ENCODE measurements at regions not wholly inside any gene's neighbourhood (a gene's known extent, or its start where the extent isn't known, plus 50 kb on each side); places are given as distances from the start of the nearest gene placed in this dataset.
A peak's percentile ranks its signal among the peaks of the same experiment; 100 is the strongest.

DNA sequence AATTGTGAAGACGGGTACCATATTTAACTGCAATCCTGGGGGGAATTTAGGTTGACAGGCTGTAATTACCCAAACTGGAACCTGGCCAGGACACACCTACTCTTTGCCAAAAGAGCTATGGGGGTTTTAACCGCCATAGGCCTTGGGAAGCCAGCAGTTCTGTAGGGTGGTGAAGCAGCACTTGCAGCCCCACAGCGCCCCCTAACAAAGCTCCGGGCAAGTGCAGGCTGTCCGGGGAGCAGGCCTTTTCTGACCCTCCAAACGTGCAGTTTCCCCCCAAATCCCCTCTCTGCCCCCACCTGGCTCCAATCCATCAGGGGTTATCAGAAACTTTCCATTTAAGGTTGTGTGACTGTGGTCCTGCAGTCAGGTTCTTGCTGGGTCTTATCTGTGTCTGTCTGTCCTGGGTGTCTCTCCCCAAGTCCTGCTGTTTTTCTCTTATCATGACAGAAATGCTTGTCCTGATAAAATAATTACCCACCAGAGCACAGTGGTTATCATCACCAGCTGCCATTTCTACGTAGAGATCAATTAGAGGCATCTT is 350.9 kb downstream of the MID1IP1 start:
- H3K9ac ChIP-seq (ENCODE audit: extremely low read depth, low read length, poor library complexity, severe bottlenecking): no peak overlapping the region

DNA sequence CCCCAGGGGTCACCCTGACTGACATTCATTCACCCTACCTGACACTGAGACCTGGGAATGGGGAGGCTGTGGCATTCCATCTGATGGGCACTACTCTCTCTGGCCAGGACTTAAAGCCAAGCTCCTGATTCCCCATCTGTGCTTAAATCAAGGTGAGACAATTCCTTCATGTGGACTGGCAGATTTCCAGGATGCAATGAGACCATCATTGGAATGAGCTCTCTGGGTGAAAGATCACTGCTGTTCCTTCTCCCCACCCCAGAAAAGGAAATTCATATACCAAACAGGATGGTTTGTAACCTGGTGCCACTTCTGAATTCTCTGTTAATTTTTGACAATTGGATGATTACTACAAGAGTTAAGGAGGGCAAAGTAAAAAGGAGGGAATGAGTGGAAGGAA is 354.8 kb downstream of the MID1IP1 start:
- Mint-ChIP-seq H3K36me3 (ENCODE audit: low read depth) (no peaks in the 10 kb centered on the region), H3K27ac (no peak overlapping the region), H3K4me1 (peaks cover 17% of the 10 kb centered on the region), H3K4me3 (no peak overlapping the region), H3K9me3 (peaks cover 47% of the 10 kb centered on the region), H3K27me3 (ENCODE audit: insufficient read depth) (no peaks in the 10 kb centered on the region)
- no peaks in the 10 kb centered on the region for H3K27me3 ChIP-seq (ENCODE audit: control insufficient read depth, insufficient read depth, low read length, poor library complexity, severe bottlenecking)
- no peak overlapping the region for H3K4me3 ChIP-seq (ENCODE audit: low read length)
- H3K27ac ChIP-seq (ENCODE audit: low read depth, low read length): no peak overlapping the region
- no peak for DNase-seq
- TF ChIP-seq, protein P1, sequence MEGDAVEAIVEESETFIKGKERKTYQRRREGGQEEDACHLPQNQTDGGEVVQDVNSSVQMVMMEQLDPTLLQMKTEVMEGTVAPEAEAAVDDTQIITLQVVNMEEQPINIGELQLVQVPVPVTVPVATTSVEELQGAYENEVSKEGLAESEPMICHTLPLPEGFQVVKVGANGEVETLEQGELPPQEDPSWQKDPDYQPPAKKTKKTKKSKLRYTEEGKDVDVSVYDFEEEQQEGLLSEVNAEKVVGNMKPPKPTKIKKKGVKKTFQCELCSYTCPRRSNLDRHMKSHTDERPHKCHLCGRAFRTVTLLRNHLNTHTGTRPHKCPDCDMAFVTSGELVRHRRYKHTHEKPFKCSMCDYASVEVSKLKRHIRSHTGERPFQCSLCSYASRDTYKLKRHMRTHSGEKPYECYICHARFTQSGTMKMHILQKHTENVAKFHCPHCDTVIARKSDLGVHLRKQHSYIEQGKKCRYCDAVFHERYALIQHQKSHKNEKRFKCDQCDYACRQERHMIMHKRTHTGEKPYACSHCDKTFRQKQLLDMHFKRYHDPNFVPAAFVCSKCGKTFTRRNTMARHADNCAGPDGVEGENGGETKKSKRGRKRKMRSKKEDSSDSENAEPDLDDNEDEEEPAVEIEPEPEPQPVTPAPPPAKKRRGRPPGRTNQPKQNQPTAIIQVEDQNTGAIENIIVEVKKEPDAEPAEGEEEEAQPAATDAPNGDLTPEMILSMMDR (conservative IDR thresholded peaks at IDR 0.05): no peak
- no peaks in the 10 kb centered on the region for H3K9me3 ChIP-seq (ENCODE audit: control insufficient read depth, low read length)
- H3K4me1 ChIP-seq (ENCODE audit: control insufficient read depth, insufficient read depth, low read length): no peaks in the 10 kb centered on the region
- no peaks in the 10 kb centered on the region for H3K36me3 ChIP-seq (ENCODE audit: control insufficient read depth, insufficient read depth, low read length)
- H3K9ac ChIP-seq (ENCODE audit: extremely low read depth, low read length, poor library complexity, severe bottlenecking): no peak overlapping the region

More for the DNA sequence above, 350.9 kb downstream of the MID1IP1 start:
- Histone ChIP-seq H3K9me3 (ENCODE audit: control insufficient read depth, low read length) (no peaks in the 10 kb centered on the region), H3K4me3 (ENCODE audit: low read length) (no peak overlapping the region), H3K4me1 (ENCODE audit: control insufficient read depth, insufficient read depth, low read length) (no peaks in the 10 kb centered on the region), H3K27ac (ENCODE audit: low read depth, low read length) (no peak overlapping the region), H3K27me3 (ENCODE audit: control insufficient read depth, insufficient read depth, low read length, poor library complexity, severe bottlenecking) (no peaks in the 10 kb centered on the region), H3K36me3 (ENCODE audit: control insufficient read depth, insufficient read depth, low read length) (no peaks in the 10 kb centered on the region)
- H3K9me3 Mint-ChIP-seq: peaks cover 36% of the 10 kb centered on the region
- TF ChIP-seq, protein P1 (conservative IDR thresholded peaks at IDR 0.05): peak; percentile 79
- peaks cover 23% of the 10 kb centered on the region for H3K4me1 Mint-ChIP-seq
- H3K36me3 Mint-ChIP-seq (ENCODE audit: low read depth): no peaks in the 10 kb centered on the region
- H3K27me3 Mint-ChIP-seq (ENCODE audit: insufficient read depth): no peaks in the 10 kb centered on the region
- WGBS, 2 experiments (ENCODE audit: insufficient coverage in 1 of 2, insufficient read length in 1 of 2): 0 to 17% methylated on average over 1 to 3 of the region's 7 CpGs
- peak overlapping the region; percentile 33 for H3K27ac Mint-ChIP-seq
- no peak overlapping the region for H3K4me3 Mint-ChIP-seq
- DNase-seq: peak; percentile 94

DNA sequence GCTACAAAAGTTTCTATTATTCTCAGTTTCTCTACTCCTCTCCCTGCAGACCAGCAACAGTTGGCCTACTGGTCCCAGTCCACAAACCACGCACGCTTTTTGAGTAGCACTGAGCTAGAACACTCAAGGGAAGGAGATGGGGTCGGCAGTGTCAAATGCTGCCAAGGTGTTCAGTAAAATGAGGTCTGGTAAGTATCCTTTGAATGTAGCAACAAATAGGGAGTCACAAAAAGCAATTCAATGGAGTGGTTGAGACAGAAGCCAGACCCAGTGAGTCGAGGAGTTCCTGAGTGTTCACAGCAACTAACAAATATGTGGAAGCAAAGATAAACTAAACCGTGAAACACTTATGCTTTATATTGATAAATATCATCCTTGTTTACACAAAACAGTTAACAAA is 355.7 kb downstream of the MID1IP1 start:
- no peak for DNase-seq
- peaks cover 8% of the 10 kb centered on the region for H3K27me3 Mint-ChIP-seq (ENCODE audit: insufficient read depth)
- H3K9me3 ChIP-seq (ENCODE audit: control insufficient read depth, low read length): no peaks in the 10 kb centered on the region
- no peak overlapping the region for H3K27ac Mint-ChIP-seq
- H3K27ac ChIP-seq (ENCODE audit: low read depth, low read length): no peak overlapping the region
- H3K4me3 Mint-ChIP-seq: no peak overlapping the region
- H3K36me3 Mint-ChIP-seq (ENCODE audit: low read depth): no peaks in the 10 kb centered on the region
- H3K4me1 Mint-ChIP-seq: peaks cover 9% of the 10 kb centered on the region
- H3K4me3 ChIP-seq (ENCODE audit: low read length): no peak overlapping the region
- TF ChIP-seq, protein P1 (conservative IDR thresholded peaks at IDR 0.05): no peak
- H3K9me3 Mint-ChIP-seq: peaks cover 48% of the 10 kb centered on the region
- H3K9ac ChIP-seq (ENCODE audit: extremely low read depth, low read length, poor library complexity, severe bottlenecking): no peak overlapping the region
- no peaks in the 10 kb centered on the region for H3K4me1 ChIP-seq (ENCODE audit: control insufficient read depth, insufficient read depth, low read length)
- H3K36me3 ChIP-seq (ENCODE audit: control insufficient read depth, insufficient read depth, low read length): no peaks in the 10 kb centered on the region
- H3K27me3 ChIP-seq (ENCODE audit: control insufficient read depth, insufficient read depth, low read length, poor library complexity, severe bottlenecking): no peaks in the 10 kb centered on the region
- WGBS, 2 experiments (ENCODE audit: insufficient coverage in 1 of 2, insufficient read length in 1 of 2): 100% methylated on average over 4 of the region's 5 CpGs; no CpG with 5 or more reads in 1 of the 2 experiments

Measured in endodermal cell (in vitro differentiated cells).